HEK293 (cell line): ENCODE measurements at regions not wholly inside any gene's neighbourhood (a gene's known extent, or its start where the extent isn't known, plus 50 kb on each side); places are given as distances from the start of the nearest gene placed in this dataset.
A peak's percentile ranks its signal among the peaks of the same experiment; 100 is the strongest.

Experiments used
- CTCF ChIA-PET: fragments of 350-600 bp; formaldehyde crosslinking; extraction: SDS; loops from one replicate; lab custom pipeline; 2021; ENCODE audit warnings: antibody characterized with exemption; lab: Yijun Ruan, JAX
- POLR2A ChIA-PET: fragments of 300-600 bp; formaldehyde crosslinking; extraction: SDS; loops from one replicate; lab custom pipeline; 2020; ENCODE audit warnings: antibody characterized with exemption, inconsistent platforms; lab: Yijun Ruan, JAX
- H3K27ac ChIP-seq: fragments of 200-500 bp; sonication (Bioruptor generic); 2 replicates; pipeline ENCODE4 v1.5.1; 2014; ENCODE audit warnings: low read depth, low read length, control low read depth, inconsistent platforms; ENCODE audit errors: extremely low read depth
- H3K36me3 ChIP-seq, 2 experiments: fragments of 200-500 bp in 1 of 2; sonication (Bioruptor generic) in 1 of 2; 1 replicate in 1 of 2; 2 replicates in 1 of 2; pipeline ENCODE4 v1.5.1; 2014 to 2017; ENCODE audit warnings: inconsistent platforms in 2 of 2, low read length in 2 of 2; ENCODE audit not compliant: control insufficient read depth in 2 of 2, insufficient read depth in 1 of 2
- H3K4me1 ChIP-seq: fragments of 200-500 bp; sonication (Bioruptor generic); 2 replicates; pipeline ENCODE4 v1.5.1; 2014; ENCODE audit warnings: mild to moderate bottlenecking, low read length, inconsistent platforms; ENCODE audit not compliant: control insufficient read depth, insufficient read depth
- H3K4me3 ChIP-seq: 2 replicates; pipeline ENCODE4 v1.5.1; 2011; ENCODE audit warnings: low read depth, mild to moderate bottlenecking, control low read depth, low read length, moderate library complexity
- H3K9me3 ChIP-seq: fragments of 200-500 bp; sonication (Bioruptor generic); 2 replicates; pipeline ENCODE4 v1.5.1; 2014; ENCODE audit warnings: low read depth, low read length, inconsistent platforms; ENCODE audit not compliant: control insufficient read depth, insufficient read depth
- KLF7 ChIP-seq: fragments of 450-650 bp; formaldehyde crosslinking; IDR thresholded peaks from 2 replicates; pipeline ENCODE4 v1.5.1; 2016; ENCODE audit warnings: missing biosample characterization, missing genetic modification characterization, borderline replicate concordance
- PRDM4 ChIP-seq: fragments of 450-650 bp; formaldehyde crosslinking; IDR thresholded peaks from 2 replicates; pipeline ENCODE4 v1.5.1; 2017; ENCODE audit warnings: missing biosample characterization, missing genetic modification characterization
- SCRT2 ChIP-seq: fragments of 450-650 bp; formaldehyde crosslinking; IDR thresholded peaks from 2 replicates; pipeline ENCODE4 v1.5.1; 2016; ENCODE audit warnings: missing biosample characterization, missing genetic modification characterization
- SP7 ChIP-seq: fragments of 450-650 bp; formaldehyde crosslinking; IDR thresholded peaks from 2 replicates; pipeline ENCODE4 v1.5.1; 2016; ENCODE audit warnings: missing biosample characterization, missing genetic modification characterization
- TCF7L2 ChIP-seq: IDR thresholded peaks from 2 replicates; pipeline ENCODE4 v1.6.1; 2011; ENCODE audit warnings: low read depth, mild to moderate bottlenecking, inconsistent platforms, low read length, moderate library complexity, borderline replicate concordance
- ZBTB44 ChIP-seq: fragments of 450-650 bp; IDR thresholded peaks from 2 replicates; pipeline ENCODE4 v1.5.1; 2018; ENCODE audit warnings: missing biosample characterization, mild to moderate bottlenecking, missing genetic modification characterization
- ZFP69B ChIP-seq: fragments of 450-650 bp; formaldehyde crosslinking; IDR thresholded peaks from 2 replicates; pipeline ENCODE4 v1.5.1; 2016; ENCODE audit warnings: missing biosample characterization, missing genetic modification characterization
- ZNF155 ChIP-seq: fragments of 450-650 bp; formaldehyde crosslinking; IDR thresholded peaks from 2 replicates; pipeline ENCODE4 v1.5.1; 2016; ENCODE audit warnings: missing biosample characterization, missing genetic modification characterization
- ZNF157 ChIP-seq: fragments of 450-650 bp; formaldehyde crosslinking; IDR thresholded peaks from 2 replicates; pipeline ENCODE4 v1.5.1; 2016; ENCODE audit warnings: missing biosample characterization, missing genetic modification characterization
- ZNF169 ChIP-seq: fragments of 450-650 bp; formaldehyde crosslinking; IDR thresholded peaks from 2 replicates; pipeline ENCODE4 v1.5.1; 2016; ENCODE audit warnings: missing biosample characterization, missing genetic modification characterization
- ZNF2 ChIP-seq: fragments of 450-650 bp; formaldehyde crosslinking; IDR thresholded peaks from 2 replicates; pipeline ENCODE4 v1.5.1; 2016; ENCODE audit warnings: missing biosample characterization, missing genetic modification characterization
- ZNF24 ChIP-seq: fragments of 450-650 bp; formaldehyde crosslinking; IDR thresholded peaks from 2 replicates; pipeline ENCODE4 v1.5.1; 2016; ENCODE audit warnings: missing biosample characterization, missing genetic modification characterization
- ZNF266 ChIP-seq: fragments of 450-650 bp; formaldehyde crosslinking; IDR thresholded peaks from 2 replicates; pipeline ENCODE4 v1.5.1; 2016; ENCODE audit warnings: missing biosample characterization, missing genetic modification characterization, low read depth
- ZNF362 ChIP-seq: fragments of 450-650 bp; formaldehyde crosslinking; IDR thresholded peaks from 2 replicates; pipeline ENCODE4 v1.5.1; 2016; ENCODE audit warnings: missing biosample characterization, missing genetic modification characterization
- ZNF433 ChIP-seq: fragments of 450-650 bp; formaldehyde crosslinking; IDR thresholded peaks from 2 replicates; pipeline ENCODE4 v1.5.1; 2016; ENCODE audit warnings: missing biosample characterization, missing genetic modification characterization, low read depth
- ZNF48 ChIP-seq: fragments of 450-650 bp; formaldehyde crosslinking; IDR thresholded peaks from 2 replicates; pipeline ENCODE4 v1.5.1; 2016; ENCODE audit warnings: missing biosample characterization, missing genetic modification characterization
- ZNF510 ChIP-seq: fragments of 450-650 bp; formaldehyde crosslinking; IDR thresholded peaks from 2 replicates; pipeline ENCODE4 v1.5.1; 2018; ENCODE audit warnings: mild to moderate bottlenecking, missing genetic modification characterization, missing biosample characterization; ENCODE audit not compliant: insufficient replicate concordance
- ZNF600 ChIP-seq: fragments of 450-650 bp; formaldehyde crosslinking; IDR thresholded peaks from 2 replicates; pipeline ENCODE4 v1.5.1; 2016; ENCODE audit warnings: missing biosample characterization, missing genetic modification characterization
- ZNF768 ChIP-seq: fragments of 450-650 bp; formaldehyde crosslinking; IDR thresholded peaks from 2 replicates; pipeline ENCODE4 v1.5.1; 2018; ENCODE audit warnings: missing biosample characterization, mild to moderate bottlenecking, missing genetic modification characterization
- ZNF776 ChIP-seq: fragments of 450-650 bp; formaldehyde crosslinking; IDR thresholded peaks from 2 replicates; pipeline ENCODE4 v1.5.0; 2017; ENCODE audit warnings: missing biosample characterization, missing genetic modification characterization, borderline replicate concordance
- ZSCAN4 ChIP-seq: fragments of 450-650 bp; formaldehyde crosslinking; IDR thresholded peaks from 2 replicates; pipeline ENCODE4 v1.5.1; 2017; ENCODE audit warnings: missing biosample characterization, missing genetic modification characterization

- TF ChIP-seq ZNF776 (no peak), ZNF510 (tag by site-specific recombination) (no peak), ZFP69B (tag by site-specific recombination) (no peak), KLF7 (tag by site-specific recombination) (no peak), ZNF48 (tag by site-specific recombination) (no peak)
Measured at GRCh38 chr5:36392818-36393217, 91.1 kb upstream of the RANBP3L start (continued).

GRCh38 chr5:36393656-36394428, 92.1 kb upstream of the RANBP3L start:
- no peaks in the 10 kb centered on the region for H3K36me3 ChIP-seq
- ChIA-PET CTCF (interaction anchor here (0.5 to 2.0 kb wide), 6 partner anchors 84 to 315 kb away, joined by 3 to 8 read pairs (median 4); partner anchors contain the start of genes LMBRD2 and SKP2), POLR2A (interaction anchor here (0.6 kb wide), 1 partner anchor 996 kb away, joined by 3 read pairs; no protein-coding TSS in a partner anchor)
- no peak overlapping the region for H3K4me3 ChIP-seq
- TF ChIP-seq ZNF433 (tag by site-specific recombination) (no peak), ZNF2 (tag by site-specific recombination) (no peak), ZNF157 (tag by site-specific recombination) (no peak), ZBTB44 (tag by site-specific recombination) (no peak), ZNF266 (tag by site-specific recombination) (no peak), ZSCAN4 (no peak), ZNF768 (tag by site-specific recombination) (no peak), TCF7L2 (no peak), ZNF362 (tag by site-specific recombination) (no peak), SCRT2 (tag by site-specific recombination) (no peak), ZNF600 (tag by site-specific recombination) (no peak), ZNF169 (no peak), ZNF24 (tag by site-specific recombination) (no peak)
- H3K27ac ChIP-seq, result no peak overlapping the region
- H3K9me3 ChIP-seq, result no peaks in the 10 kb centered on the region
- H3K4me1 ChIP-seq, result peaks cover 20% of the 10 kb centered on the region

- H3K4me3 ChIP-seq, result no peak overlapping the region
- no peak overlapping the region for H3K27ac ChIP-seq
- CTCF ChIA-PET, result interaction anchor here (0.5 to 1.0 kb wide), 4 partner anchors 90 to 299 kb away, joined by 3 to 4 read pairs (median 4); no protein-coding TSS in a partner anchor
- peaks cover 20% of the 10 kb centered on the region for H3K4me1 ChIP-seq
- no peaks in the 10 kb centered on the region for H3K9me3 ChIP-seq
- POLR2A ChIA-PET, result no interaction called here
- TF ChIP-seq ZNF155 (tag by site-specific recombination) (no peak), SP7 (tag by site-specific recombination) (peak; percentile 96), PRDM4 (no peak)
- no peaks in the 10 kb centered on the region for H3K36me3 ChIP-seq
Measured at GRCh38 chr5:36395260-36395659, 93.6 kb upstream of the RANBP3L start.
